ENCODE measurements at regions not wholly inside any gene's neighbourhood (a gene's known extent, or its start where the extent isn't known, plus 50 kb on each side); places are given as distances from the start of the nearest gene placed in this dataset.

- no peaks in the 10 kb centered on the region for H3K9me3 Mint-ChIP-seq (ENCODE audit: unreplicated experiment)
- no peak for DNase-seq (ENCODE audit: low read depth)
- no peaks in the 10 kb centered on the region for H3K36me3 Mint-ChIP-seq (ENCODE audit: low read depth, unreplicated experiment)
- H3K4me3 Mint-ChIP-seq (ENCODE audit: unreplicated experiment), result no peak overlapping the region
- H3K27ac Mint-ChIP-seq (ENCODE audit: unreplicated experiment), result no peak overlapping the region
- no peaks in the 10 kb centered on the region for H3K4me1 ChIP-seq (ENCODE audit: insufficient read depth, low read length)
- H3K4me2 ChIP-seq (ENCODE audit: low read length), result no peak overlapping the region
- no peaks in the 10 kb centered on the region for H3K79me2 ChIP-seq (ENCODE audit: insufficient read depth, low read length)
- H3K27me3 ChIP-seq (ENCODE audit: insufficient read depth, low read length), result no peaks in the 10 kb centered on the region
- FAIRE-seq, result no peak
- H3K27ac ChIP-seq (ENCODE audit: low read depth, low read length), result no peak overlapping the region
- no peaks in the 10 kb centered on the region for H4K20me1 ChIP-seq (ENCODE audit: insufficient read depth, low read length)
- no peaks in the 10 kb centered on the region for H3K36me3 ChIP-seq (ENCODE audit: insufficient read depth, low read length)
- no peak overlapping the region for H2AFZ ChIP-seq (ENCODE audit: low read depth, low read length)
- TF ChIP-seq EZH2 (IDR thresholded peaks at IDR 0.05; ENCODE audit: insufficient read depth, low read length), result no peak
- no peak for TF ChIP-seq CTCF (IDR thresholded peaks at IDR 0.05; ENCODE audit: insufficient read depth, low read depth, low read length)
- H3K9ac ChIP-seq (ENCODE audit: low read length), result no peak overlapping the region
- H3K27me3 Mint-ChIP-seq (ENCODE audit: low read depth, unreplicated experiment), result no peaks in the 10 kb centered on the region
- no peak overlapping the region for H3K4me3 ChIP-seq (ENCODE audit: insufficient read depth, low read depth, low read length)
- no peaks in the 10 kb centered on the region for H3K9me3 ChIP-seq (ENCODE audit: insufficient read depth, low read depth, low read length)
- no peaks in the 10 kb centered on the region for H3K4me1 Mint-ChIP-seq (ENCODE audit: low read depth, unreplicated experiment)
Observed at GRCh38 chr20:17169585-17170136, 57.2 kb upstream of the PCSK2 start.

- Mint-ChIP-seq H3K36me3 (ENCODE audit: low read depth, unreplicated experiment) (no peaks in the 10 kb centered on the region), H3K27me3 (ENCODE audit: low read depth, unreplicated experiment) (peaks cover 3% of the 10 kb centered on the region), H3K9me3 (ENCODE audit: unreplicated experiment) (no peaks in the 10 kb centered on the region), H3K4me1 (ENCODE audit: low read depth, unreplicated experiment) (no peaks in the 10 kb centered on the region), H3K4me3 (ENCODE audit: unreplicated experiment) (no peak overlapping the region), H3K27ac (ENCODE audit: unreplicated experiment) (no peak overlapping the region)
- H3K4me2 ChIP-seq (ENCODE audit: low read length), result no peak overlapping the region
- H3K9me3 ChIP-seq (ENCODE audit: insufficient read depth, low read depth, low read length), result no peaks in the 10 kb centered on the region
- FAIRE-seq (no peak), DNase-seq (ENCODE audit: low read depth) (no peak)
- H3K4me3 ChIP-seq (ENCODE audit: insufficient read depth, low read depth, low read length), result no peak overlapping the region
- no peaks in the 10 kb centered on the region for H3K4me1 ChIP-seq (ENCODE audit: insufficient read depth, low read length)
- H2AFZ ChIP-seq (ENCODE audit: low read depth, low read length), result no peak overlapping the region
- no peaks in the 10 kb centered on the region for H3K27me3 ChIP-seq (ENCODE audit: insufficient read depth, low read length)
- H3K36me3 ChIP-seq (ENCODE audit: insufficient read depth, low read length), result no peaks in the 10 kb centered on the region
- no peaks in the 10 kb centered on the region for H3K79me2 ChIP-seq (ENCODE audit: insufficient read depth, low read length)
- H3K9ac ChIP-seq (ENCODE audit: low read length), result no peak overlapping the region
- TF ChIP-seq EZH2 (IDR thresholded peaks at IDR 0.05; ENCODE audit: insufficient read depth, low read length), result no peak
- no peak for TF ChIP-seq CTCF (IDR thresholded peaks at IDR 0.05; ENCODE audit: insufficient read depth, low read depth, low read length)
- H3K27ac ChIP-seq (ENCODE audit: low read depth, low read length), result no peak overlapping the region
- H4K20me1 ChIP-seq (ENCODE audit: insufficient read depth, low read length), result no peaks in the 10 kb centered on the region
Observed at GRCh38 chr20:17171746-17172280, 55.0 kb upstream of the PCSK2 start.

GRCh38 chr20:17172836-17173516 lies 53.9 kb upstream of the PCSK2 start:
- H3K4me3 ChIP-seq (ENCODE audit: insufficient read depth, low read depth, low read length), result no peak overlapping the region
- H2AFZ ChIP-seq (ENCODE audit: low read depth, low read length), result no peak overlapping the region
- H3K9ac ChIP-seq (ENCODE audit: low read length), result no peak overlapping the region
- DNase-seq (ENCODE audit: low read depth) (peak; percentile 25), FAIRE-seq (no peak)
- no peaks in the 10 kb centered on the region for H3K79me2 ChIP-seq (ENCODE audit: insufficient read depth, low read length)
- H3K27me3 ChIP-seq (ENCODE audit: insufficient read depth, low read length), result no peaks in the 10 kb centered on the region
- TF ChIP-seq CTCF (IDR thresholded peaks at IDR 0.05; ENCODE audit: insufficient read depth, low read depth, low read length), result no peak
- TF ChIP-seq EZH2 (IDR thresholded peaks at IDR 0.05; ENCODE audit: insufficient read depth, low read length), result no peak
- no peaks in the 10 kb centered on the region for H3K9me3 ChIP-seq (ENCODE audit: insufficient read depth, low read depth, low read length)
- Mint-ChIP-seq H3K4me3 (ENCODE audit: unreplicated experiment) (no peak overlapping the region), H3K9me3 (ENCODE audit: unreplicated experiment) (no peaks in the 10 kb centered on the region), H3K27ac (ENCODE audit: unreplicated experiment) (no peak overlapping the region), H3K27me3 (ENCODE audit: low read depth, unreplicated experiment) (peaks cover 7% of the 10 kb centered on the region), H3K36me3 (ENCODE audit: low read depth, unreplicated experiment) (no peaks in the 10 kb centered on the region), H3K4me1 (ENCODE audit: low read depth, unreplicated experiment) (no peaks in the 10 kb centered on the region)
- no peaks in the 10 kb centered on the region for H3K4me1 ChIP-seq (ENCODE audit: insufficient read depth, low read length)
- no peaks in the 10 kb centered on the region for H3K36me3 ChIP-seq (ENCODE audit: insufficient read depth, low read length)
- H3K27ac ChIP-seq (ENCODE audit: low read depth, low read length), result no peak overlapping the region
- H3K4me2 ChIP-seq (ENCODE audit: low read length), result no peak overlapping the region
- H4K20me1 ChIP-seq (ENCODE audit: insufficient read depth, low read length), result no peaks in the 10 kb centered on the region
